Mesothelial cell of epicardium (in vitro differentiated cells): ENCODE measurements at regions not wholly inside any gene's neighbourhood (a gene's known extent, or its start where the extent isn't known, plus 50 kb on each side); places are given as distances from the start of the nearest gene placed in this dataset.

ENCODE experiments used
- DNase-seq, 2 experiments: peaks; one replicate each; pipeline ENCODE4 v3.0.0; 2021; ENCODE audit warnings: low spot score in 2 of 2; ENCODE audit not compliant: unreplicated experiment in 2 of 2
- H3K27ac Mint-ChIP-seq: 2 replicates; pipeline ENCODE4 v1.8.0; 2021; ENCODE audit warnings: mixed read lengths
- H3K27me3 Mint-ChIP-seq: 2 replicates; pipeline ENCODE4 v1.8.0; 2021; ENCODE audit warnings: low read depth, mixed read lengths
- H3K36me3 Mint-ChIP-seq: 2 replicates; pipeline ENCODE4 v1.8.0; 2021; ENCODE audit warnings: mixed read lengths
- H3K4me1 Mint-ChIP-seq: 2 replicates; pipeline ENCODE4 v1.8.0; 2021; ENCODE audit warnings: mixed read lengths
- H3K4me3 Mint-ChIP-seq: 2 replicates; pipeline ENCODE4 v1.8.0; 2021; ENCODE audit warnings: mild to moderate bottlenecking, moderate library complexity, mixed read lengths
- H3K9me3 Mint-ChIP-seq: 2 replicates; pipeline ENCODE4 v1.8.0; 2021; ENCODE audit warnings: mixed read lengths
- CTCF ChIP-seq: fragments of 200-600 bp; sonication (generic); IDR thresholded peaks from one replicate; pipeline ENCODE4 v1.5.0; 2021; ENCODE audit warnings: antibody characterized with exemption; ENCODE audit not compliant: unreplicated experiment

DNA sequence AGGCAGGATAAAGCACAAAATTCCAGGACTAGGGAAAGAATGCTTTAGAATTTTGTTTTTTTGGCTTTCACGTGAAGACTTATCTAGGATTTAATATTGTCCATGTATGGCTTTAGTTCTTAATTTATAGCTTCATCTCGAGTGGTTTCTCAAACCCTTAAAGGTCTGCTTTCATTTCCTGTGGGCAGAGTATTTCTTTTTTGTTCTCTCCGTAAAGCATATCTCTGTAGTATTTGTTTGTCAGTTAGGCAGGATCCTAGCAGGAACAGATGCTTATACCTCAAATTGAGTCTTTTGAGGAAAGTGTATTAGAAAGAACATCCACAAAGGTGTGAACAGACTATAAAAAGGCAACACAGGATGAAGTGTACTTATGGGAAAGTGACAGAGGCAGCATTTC is 697.1 kb upstream of the SEL1L start:
- TF ChIP-seq CTCF = no peak
- Mint-ChIP-seq H3K9me3 (no peaks in the 10 kb centered on the region), H3K27ac (no peak overlapping the region), H3K27me3 (no peaks in the 10 kb centered on the region), H3K4me1 (peaks cover 7% of the 10 kb centered on the region), H3K4me3 (no peak overlapping the region), H3K36me3 (no peaks in the 10 kb centered on the region)
- DNase-seq = no peak

- no peak overlapping the region for H3K4me3 Mint-ChIP-seq
- H3K36me3 Mint-ChIP-seq = no peaks in the 10 kb centered on the region
- H3K4me1 Mint-ChIP-seq = no peaks in the 10 kb centered on the region
- TF ChIP-seq CTCF = no peak
- no peaks in the 10 kb centered on the region for H3K9me3 Mint-ChIP-seq
- DNase-seq = no peak
- H3K27me3 Mint-ChIP-seq = no peaks in the 10 kb centered on the region
- no peak overlapping the region for H3K27ac Mint-ChIP-seq
Measured at GRCh38 chr14:82238649-82239048, 705.0 kb upstream of the SEL1L start.

DNA sequence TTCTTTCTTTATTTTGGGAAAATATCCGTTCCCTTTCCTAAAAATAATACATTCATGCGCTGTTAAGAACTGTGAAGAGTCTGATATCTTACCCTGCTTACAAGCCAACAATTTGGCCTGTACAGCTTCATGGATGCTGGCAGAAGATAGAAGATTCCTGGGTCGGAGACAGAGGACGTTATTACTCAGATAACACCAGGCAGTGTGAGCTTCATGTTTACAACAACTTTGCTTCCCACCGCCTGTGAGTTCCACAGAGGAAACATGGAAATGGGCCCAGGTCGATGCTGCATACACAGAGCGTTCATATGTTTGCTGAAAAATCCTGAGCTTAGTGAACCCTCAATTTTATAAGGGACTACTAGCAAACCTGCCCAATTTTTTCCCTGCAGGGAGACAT is 705.6 kb upstream of the SEL1L start:
- no peak for TF ChIP-seq CTCF
- Mint-ChIP-seq H3K27me3 (peaks cover 2% of the 10 kb centered on the region), H3K36me3 (no peaks in the 10 kb centered on the region), H3K4me3 (no peak overlapping the region), H3K4me1 (no peaks in the 10 kb centered on the region), H3K9me3 (no peaks in the 10 kb centered on the region), H3K27ac (no peak overlapping the region)
- DNase-seq = no peak

- no peaks in the 10 kb centered on the region for H3K36me3 Mint-ChIP-seq
- H3K27ac Mint-ChIP-seq = no peak overlapping the region
- TF ChIP-seq CTCF = no peak
- peaks cover 10% of the 10 kb centered on the region for H3K27me3 Mint-ChIP-seq
- no peak for DNase-seq
- H3K9me3 Mint-ChIP-seq = no peaks in the 10 kb centered on the region
- H3K4me1 Mint-ChIP-seq = no peaks in the 10 kb centered on the region
- no peak overlapping the region for H3K4me3 Mint-ChIP-seq
Measured at GRCh38 chr14:82244791-82245190, 711.1 kb upstream of the SEL1L start.

DNA sequence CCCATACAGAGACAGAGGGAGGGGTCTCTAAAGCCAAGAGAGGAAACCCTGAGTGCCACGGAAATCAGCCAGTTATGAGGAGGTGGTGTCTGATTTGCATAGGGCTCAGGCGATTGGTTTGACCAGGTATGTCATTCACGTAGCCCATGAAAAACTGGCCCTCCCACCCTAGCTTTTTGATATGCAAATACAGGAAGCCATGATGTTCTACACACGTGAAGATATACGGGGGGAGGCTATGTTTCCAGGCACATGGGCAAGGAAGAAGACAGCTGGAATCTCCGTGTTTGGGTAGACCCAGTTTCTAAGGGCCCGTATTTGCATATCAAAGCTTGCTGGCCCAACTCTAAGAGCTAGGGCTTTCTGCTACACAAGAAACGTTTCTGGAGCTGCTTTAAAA is 717.8 kb upstream of the SEL1L start:
- H3K4me3 Mint-ChIP-seq = no peak overlapping the region

More for the DNA sequence above, 717.8 kb upstream of the SEL1L start:
- H3K27ac Mint-ChIP-seq = no peak overlapping the region
- no peak for TF ChIP-seq CTCF
- no peaks in the 10 kb centered on the region for H3K4me1 Mint-ChIP-seq
- DNase-seq = no peak
- no peaks in the 10 kb centered on the region for H3K36me3 Mint-ChIP-seq
- H3K9me3 Mint-ChIP-seq = peaks cover 4% of the 10 kb centered on the region
- H3K27me3 Mint-ChIP-seq = no peaks in the 10 kb centered on the region
